Activated CD4-positive, alpha-beta T cell treated with anti-CD3 and anti-CD28 coated beads, Interleukin-10, Interleukin-2, amounts not matched to agents 100 ng/mL and 50 ng/mL, durations not matched to agents 16 hours and 8 hours (primary cell): ENCODE measurements at regions not wholly inside any gene's neighbourhood (a gene's known extent, or its start where the extent isn't known, plus 50 kb on each side); places are given as distances from the start of the nearest gene placed in this dataset.

ENCODE experiments used
- DNase-seq: peaks from one replicate; pipeline ENCODE4 v3.0.0-alpha.2; 2020

DNA sequence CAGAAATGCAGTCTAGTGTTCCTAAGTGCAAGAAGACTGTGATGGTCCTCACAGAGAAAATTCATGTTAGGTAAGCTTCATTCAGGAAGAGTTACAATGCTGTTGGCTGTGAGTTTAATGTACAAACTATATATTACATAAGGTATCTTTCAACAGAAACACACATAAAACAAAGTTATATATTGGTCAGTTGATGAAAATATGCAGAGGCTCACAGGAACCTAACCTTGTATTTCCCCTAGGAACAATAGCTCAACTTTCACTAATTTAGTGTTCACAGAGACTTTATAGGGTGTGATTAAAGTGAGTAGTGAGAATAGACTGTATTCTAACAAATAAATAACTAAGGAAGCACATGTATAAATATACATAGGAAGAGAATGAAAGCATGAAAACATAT is 676.9 kb upstream of the ADGRL4 start:
- DNase-seq = no peak

- DNase-seq = no peak
Measured at GRCh38 chr1:79682478-79682877, 675.9 kb upstream of the ADGRL4 start.

- DNase-seq = no peak
Measured at GRCh38 chr1:79681382-79681781, 674.9 kb upstream of the ADGRL4 start.

DNA sequence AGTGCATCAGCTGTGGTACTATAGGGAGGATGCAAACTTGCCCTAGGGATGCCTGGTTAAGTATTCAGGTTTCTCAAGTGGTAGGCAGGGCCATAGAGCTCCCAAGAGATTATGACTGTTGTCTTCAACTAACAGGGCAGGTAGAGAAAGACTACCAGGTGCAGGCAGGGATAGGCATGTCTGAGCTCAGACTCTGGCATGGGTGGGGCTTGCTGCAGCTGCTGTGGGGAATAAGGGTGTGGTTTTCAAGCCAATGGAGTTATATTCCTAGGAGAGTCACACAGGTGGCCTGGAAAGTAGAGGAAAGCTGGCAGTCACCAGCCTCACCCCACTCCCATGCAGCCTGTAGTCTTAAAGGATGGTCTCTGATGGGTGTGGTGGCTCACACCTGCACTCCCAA is 673.4 kb upstream of the ADGRL4 start:
- no peak for DNase-seq

DNA sequence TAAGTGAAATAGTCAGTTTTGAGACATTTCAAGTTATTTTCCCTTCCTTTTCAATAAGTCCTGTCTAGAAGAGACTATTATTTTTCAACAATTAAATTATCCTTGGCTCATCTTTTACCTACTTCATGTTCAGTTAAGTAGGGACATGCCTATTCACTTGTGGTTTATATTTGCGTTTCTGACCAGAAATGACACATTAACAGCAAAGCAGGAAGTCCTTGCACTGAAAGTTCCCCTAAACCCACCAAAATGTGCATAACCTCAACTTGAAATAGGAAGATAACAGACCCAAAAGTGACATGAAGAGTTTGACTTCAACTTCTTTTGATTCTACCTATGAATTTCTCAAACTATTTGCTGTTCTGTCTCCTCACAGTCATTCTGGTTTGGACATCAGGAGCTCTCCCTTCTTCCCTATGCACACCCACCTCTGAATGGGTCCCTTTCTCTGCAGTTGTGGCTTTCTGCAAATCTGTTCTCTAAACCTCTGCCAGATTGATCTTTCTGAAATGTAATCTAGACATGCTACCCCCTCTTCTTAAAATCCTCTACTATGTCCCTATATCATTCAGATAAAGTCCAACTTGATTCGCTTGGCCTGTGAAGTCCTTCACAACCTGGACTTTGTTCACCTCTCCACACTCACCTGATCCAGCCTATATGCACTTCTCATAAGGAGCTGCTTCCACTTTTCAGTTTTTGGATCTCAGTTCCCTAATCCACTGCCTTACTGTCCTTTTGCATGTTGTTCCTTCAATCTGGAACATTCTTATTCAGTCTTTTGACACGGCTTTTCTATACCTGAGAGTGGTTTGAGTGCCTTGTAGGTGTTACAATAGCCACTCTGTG is 661.5 kb upstream of the ADGRL4 start:
- no peak for DNase-seq

GRCh38 chr1:79667166-79667565 is 660.6 kb upstream of the ADGRL4 start:
- no peak for DNase-seq

DNA sequence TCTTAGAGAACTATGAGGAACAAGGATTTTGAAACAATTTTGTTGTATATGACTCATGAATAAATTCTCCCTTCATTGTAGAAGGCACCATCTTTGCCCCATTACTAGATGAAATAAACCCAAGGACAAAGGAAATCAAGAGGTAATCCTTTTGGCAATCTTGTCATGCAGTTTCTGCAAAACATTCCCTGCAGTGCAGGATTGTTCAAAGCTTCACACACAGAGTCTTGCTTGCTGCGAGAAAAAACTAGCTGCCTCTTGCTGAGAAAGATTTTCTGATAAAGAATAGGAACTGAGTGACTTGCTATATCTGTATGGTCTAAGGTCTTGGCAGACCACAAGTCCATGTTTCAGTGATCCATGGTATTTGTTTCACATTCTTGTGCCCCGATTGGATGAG is 657.4 kb upstream of the ADGRL4 start:
- DNase-seq = no peak

DNA sequence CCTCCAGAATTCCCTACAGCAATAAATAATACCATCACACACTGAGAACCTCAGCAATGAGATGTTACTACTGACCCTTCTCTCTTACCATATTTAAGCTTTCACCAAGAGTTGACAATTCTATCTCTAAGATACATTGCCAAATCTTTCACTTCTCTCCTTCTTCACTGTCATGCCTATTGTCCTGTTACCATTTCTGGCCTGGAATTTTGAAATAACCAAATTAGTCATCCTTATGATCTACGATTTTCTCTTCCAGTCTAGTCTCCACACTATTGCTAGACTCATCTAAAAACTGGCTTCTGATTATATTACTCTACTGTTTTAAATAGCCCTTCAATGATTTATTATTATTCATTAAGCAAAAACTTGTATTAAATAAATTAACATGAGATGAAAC is 656.1 kb upstream of the ADGRL4 start:
- no peak for DNase-seq

GRCh38 chr1:79660129-79660528 is 653.6 kb upstream of the ADGRL4 start:
- no peak for DNase-seq

DNA sequence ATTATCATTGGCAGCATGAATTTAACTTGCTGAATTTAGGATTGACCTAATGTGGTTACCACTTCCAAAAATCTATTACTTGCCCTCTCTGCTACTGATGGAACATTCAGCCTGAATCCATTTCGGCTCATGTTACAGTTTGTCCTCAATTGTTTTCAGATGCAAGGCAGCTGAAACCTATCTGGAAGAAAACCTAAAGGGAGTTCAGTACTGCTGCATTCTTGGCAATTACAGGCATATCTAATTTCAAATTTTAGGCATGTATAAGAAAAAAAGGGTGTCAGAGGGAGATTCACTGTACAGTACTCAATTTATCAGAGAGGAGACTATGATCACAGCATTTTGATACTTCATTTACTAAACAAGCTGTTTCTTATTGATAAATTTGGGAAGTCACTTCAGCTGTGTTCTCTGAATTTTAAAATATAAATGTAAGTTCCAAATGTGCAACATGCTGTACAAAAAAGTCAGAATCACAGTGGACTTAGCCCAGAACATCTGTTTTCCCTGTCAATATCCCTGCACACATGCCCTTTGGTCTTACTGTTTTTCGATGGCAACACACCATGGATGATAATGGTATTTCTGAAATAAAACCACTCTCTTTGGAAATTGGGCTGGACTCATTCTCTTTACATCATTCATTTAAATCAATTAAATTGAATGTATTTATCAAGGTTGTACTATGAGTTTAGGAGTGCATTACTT is 651.6 kb upstream of the ADGRL4 start:
- DNase-seq = no peak

DNA sequence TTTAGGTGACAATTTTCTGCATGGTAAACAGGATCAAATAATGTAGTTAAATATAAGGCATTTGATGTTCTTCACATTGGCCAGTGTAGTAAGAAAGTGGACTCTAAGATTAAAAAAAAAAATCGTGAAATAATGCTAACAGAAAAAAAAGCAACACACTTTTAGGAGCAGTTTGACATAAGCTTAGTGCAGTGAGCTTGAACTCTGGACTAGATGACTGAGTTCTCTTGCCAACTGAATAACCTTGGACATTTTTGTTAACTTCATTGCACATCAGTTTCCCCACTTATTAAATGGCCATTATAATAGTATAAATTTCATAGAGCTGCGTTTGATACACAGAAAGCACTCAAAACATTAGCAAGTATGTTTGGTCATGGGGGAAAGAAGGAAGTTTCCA is 649.3 kb upstream of the ADGRL4 start:
- no peak for DNase-seq

DNA sequence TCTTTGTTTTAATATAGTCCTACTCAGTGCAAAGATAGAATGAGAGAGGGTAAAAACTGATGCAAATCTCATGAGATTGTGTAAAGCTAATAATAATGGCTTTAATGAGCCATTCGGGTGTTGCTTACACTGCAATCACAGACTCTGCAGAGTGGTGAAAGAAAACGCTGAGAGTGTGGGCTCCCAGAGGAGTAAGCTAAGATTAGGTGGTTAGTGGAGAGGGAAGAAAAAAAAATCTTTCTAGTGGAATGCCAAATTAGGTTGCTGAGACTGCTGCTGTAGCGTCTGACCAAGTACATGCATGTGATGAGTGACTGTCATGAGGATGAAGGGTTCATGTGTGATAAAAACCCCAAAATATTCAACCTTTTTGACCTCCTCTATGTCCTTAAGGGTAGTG is 645.9 kb upstream of the ADGRL4 start:
- DNase-seq = no peak

GRCh38 chr1:79648126-79648525 is 641.6 kb upstream of the ADGRL4 start:
- no peak for DNase-seq

DNA sequence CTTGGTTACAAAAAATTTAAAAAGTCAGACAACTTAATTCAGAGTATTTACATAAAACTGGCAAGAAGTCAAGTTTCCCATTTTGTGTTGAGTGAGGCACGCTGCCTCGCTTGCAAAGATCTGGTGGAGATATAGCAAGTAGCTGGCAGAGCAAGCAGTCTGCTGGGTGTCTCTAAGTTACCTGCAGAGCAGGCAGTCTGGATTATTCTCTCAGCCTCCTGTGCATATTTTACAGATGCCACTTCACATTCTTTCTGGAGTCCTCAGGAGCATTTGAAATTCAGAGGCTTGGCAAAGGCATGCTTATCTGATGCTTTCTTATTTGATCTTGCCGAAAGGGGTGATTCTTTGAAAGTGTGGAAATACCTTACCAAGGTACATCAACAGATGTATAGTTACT is 640.4 kb upstream of the ADGRL4 start:
- DNase-seq = no peak

DNA sequence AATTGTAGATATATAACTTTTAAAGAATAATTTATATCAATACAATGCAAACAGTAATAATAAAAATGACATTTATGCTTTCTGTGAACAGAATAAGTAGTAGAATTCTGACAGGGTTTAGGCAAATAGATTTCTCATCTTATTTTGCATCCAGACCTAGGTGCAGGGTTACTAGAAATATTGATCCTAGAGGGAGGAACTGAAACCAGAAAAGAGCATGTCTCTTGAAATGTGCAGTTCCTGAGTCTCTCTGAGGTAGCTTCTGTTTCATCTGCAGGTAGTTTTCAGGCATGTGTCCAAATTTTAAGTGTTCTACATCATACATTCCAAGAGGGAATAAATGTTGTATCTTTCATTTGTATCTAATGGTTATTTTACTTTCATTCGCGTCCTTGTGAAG is 631.9 kb upstream of the ADGRL4 start:
- no peak for DNase-seq

- peak; percentile 6 for DNase-seq
Measured at GRCh38 chr1:79633456-79633855, 626.9 kb upstream of the ADGRL4 start.

DNA sequence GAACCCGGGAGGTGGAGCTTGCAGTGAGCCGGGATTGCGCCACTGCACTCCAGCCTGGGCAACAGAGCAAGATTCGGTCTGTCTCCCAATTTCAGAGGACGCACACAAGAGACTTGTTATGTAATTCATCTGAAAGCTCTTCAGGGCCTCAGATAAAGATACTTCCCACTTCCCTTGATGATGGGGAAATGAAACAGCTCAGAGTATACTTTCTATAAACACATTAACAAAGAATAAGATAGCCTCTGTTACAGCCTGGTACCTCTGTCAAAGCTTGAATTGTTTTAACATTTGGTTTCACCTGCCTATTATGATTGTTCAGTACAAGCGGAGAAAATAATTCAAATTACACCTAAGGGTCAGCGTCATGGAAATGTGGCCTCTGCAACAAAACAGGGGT is 622.9 kb upstream of the ADGRL4 start:
- no peak for DNase-seq

- DNase-seq = no peak
Measured at GRCh38 chr1:79617777-79618176, 611.2 kb upstream of the ADGRL4 start.

- DNase-seq = no peak
Measured at GRCh38 chr1:79614762-79615161, 608.2 kb upstream of the ADGRL4 start.

DNA sequence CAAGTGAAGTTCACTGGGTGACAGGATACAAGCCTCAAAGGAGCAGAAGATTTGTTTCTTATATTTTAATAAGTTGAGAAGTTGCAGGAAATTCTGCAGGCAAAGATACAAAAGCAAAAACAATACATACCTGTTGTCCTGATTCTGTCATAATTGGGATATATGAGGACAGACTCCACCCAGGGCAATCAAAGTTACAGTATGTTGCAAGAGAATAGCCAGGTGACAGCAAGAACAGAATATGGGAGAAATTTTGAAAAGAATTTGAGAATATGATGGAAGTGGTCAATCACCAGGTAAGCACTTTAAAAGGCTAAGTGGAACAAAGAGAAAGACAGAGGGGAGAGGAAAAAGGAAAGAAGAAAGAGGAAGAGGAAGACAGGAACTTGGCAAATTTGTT is 607.6 kb upstream of the ADGRL4 start:
- DNase-seq = no peak

DNA sequence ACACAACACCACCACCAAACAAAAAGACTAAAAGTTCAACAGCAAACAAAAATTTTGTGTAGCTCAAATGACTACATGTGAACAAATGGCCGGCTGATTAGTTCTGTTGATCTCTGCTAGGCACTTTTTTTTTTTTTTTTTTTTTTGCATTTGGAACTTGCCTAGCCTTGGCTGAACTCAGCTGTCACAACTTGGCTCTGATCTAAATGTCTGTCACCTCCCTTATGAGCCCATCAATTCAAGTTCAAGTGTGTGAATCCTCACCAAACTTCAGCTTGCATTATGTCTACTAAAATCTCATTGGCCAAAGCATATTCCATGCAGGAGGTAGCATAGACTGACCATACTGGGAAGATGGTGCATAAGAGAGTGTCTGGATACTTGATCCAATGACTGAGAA is 606.5 kb upstream of the ADGRL4 start:
- DNase-seq = no peak

DNA sequence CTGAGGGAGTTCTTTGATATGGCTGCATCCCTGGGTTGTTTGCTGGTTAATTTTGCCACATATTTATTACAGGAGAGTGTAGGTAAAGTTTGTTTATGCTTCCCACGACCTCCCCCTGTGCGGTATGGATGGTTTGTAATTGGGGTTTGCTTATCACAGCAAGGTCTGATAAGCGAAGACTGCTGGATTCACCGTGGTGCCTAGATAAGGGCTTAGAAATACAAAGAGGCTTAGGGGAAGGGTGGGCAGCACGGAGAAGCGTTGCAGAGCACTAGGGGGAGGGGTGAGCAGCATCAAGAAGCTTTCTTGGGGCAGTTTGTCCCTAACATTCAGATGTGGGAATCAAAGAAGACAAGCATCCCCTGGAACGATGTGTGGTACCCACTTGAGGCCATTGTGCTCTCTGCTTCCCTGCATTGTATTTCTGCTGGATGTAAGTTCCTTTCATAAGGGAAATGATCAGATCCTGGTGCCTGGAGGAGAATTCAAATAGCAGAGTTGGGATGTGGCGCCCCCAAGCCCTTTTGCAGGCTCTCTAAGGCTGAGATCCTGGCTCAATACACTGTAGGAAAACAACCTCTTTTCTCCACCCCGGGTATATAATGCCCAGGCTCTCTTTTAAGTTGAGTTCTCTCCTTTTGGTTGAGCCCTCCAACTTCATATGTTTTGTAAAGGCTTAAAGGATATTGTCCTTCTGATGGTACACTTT is 598.1 kb upstream of the ADGRL4 start:
- DNase-seq = no peak

GRCh38 chr1:79603843-79604242 is 597.3 kb upstream of the ADGRL4 start:
- DNase-seq = no peak

GRCh38 chr1:79599257-79599656 is 592.7 kb upstream of the ADGRL4 start:
- no peak for DNase-seq
